HEK293 (cell line): ENCODE measurements at regions not wholly inside any gene's neighbourhood (a gene's known extent, or its start where the extent isn't known, plus 50 kb on each side); places are given as distances from the start of the nearest gene placed in this dataset.

ENCODE experiments used
- CTCF ChIA-PET: fragments of 350-600 bp; formaldehyde crosslinking; extraction: SDS; loops from one replicate; lab custom pipeline; 2021; ENCODE audit warnings: antibody characterized with exemption; lab: Yijun Ruan, JAX
- POLR2A ChIA-PET: fragments of 300-600 bp; formaldehyde crosslinking; extraction: SDS; loops from one replicate; lab custom pipeline; 2020; ENCODE audit warnings: antibody characterized with exemption, inconsistent platforms; lab: Yijun Ruan, JAX
- H3K27ac ChIP-seq: fragments of 200-500 bp; sonication (Bioruptor generic); 2 replicates; pipeline ENCODE4 v1.5.1; 2014; ENCODE audit warnings: low read depth, low read length, control low read depth, inconsistent platforms; ENCODE audit errors: extremely low read depth
- H3K36me3 ChIP-seq, 2 experiments: fragments of 200-500 bp in 1 of 2; sonication (Bioruptor generic) in 1 of 2; 1 replicate in 1 of 2; 2 replicates in 1 of 2; pipeline ENCODE4 v1.5.1; 2014 to 2017; ENCODE audit warnings: inconsistent platforms in 2 of 2, low read length in 2 of 2; ENCODE audit not compliant: control insufficient read depth in 2 of 2, insufficient read depth in 1 of 2
- H3K4me1 ChIP-seq: fragments of 200-500 bp; sonication (Bioruptor generic); 2 replicates; pipeline ENCODE4 v1.5.1; 2014; ENCODE audit warnings: mild to moderate bottlenecking, low read length, inconsistent platforms; ENCODE audit not compliant: control insufficient read depth, insufficient read depth
- H3K4me3 ChIP-seq: 2 replicates; pipeline ENCODE4 v1.5.1; 2011; ENCODE audit warnings: low read depth, mild to moderate bottlenecking, control low read depth, low read length, moderate library complexity
- H3K9me3 ChIP-seq: fragments of 200-500 bp; sonication (Bioruptor generic); 2 replicates; pipeline ENCODE4 v1.5.1; 2014; ENCODE audit warnings: low read depth, low read length, inconsistent platforms; ENCODE audit not compliant: control insufficient read depth, insufficient read depth
- EGR2 ChIP-seq: fragments of 450-650 bp; formaldehyde crosslinking; IDR thresholded peaks from 2 replicates; pipeline ENCODE4 v1.5.1; 2016; ENCODE audit warnings: low read depth, missing biosample characterization, missing genetic modification characterization
- GLIS1 ChIP-seq: fragments of 450-650 bp; formaldehyde crosslinking; IDR thresholded peaks from 2 replicates; pipeline ENCODE4 v1.5.1; 2016; ENCODE audit warnings: missing biosample characterization, missing genetic modification characterization
- SP3 ChIP-seq: fragments of 450-650 bp; formaldehyde crosslinking; IDR thresholded peaks from 2 replicates; pipeline ENCODE4 v1.5.1; 2016; ENCODE audit warnings: missing biosample characterization, missing genetic modification characterization
- TCF7L2 ChIP-seq: IDR thresholded peaks from 2 replicates; pipeline ENCODE4 v1.6.1; 2011; ENCODE audit warnings: low read depth, mild to moderate bottlenecking, inconsistent platforms, low read length, moderate library complexity, borderline replicate concordance
- ZBTB17 ChIP-seq: fragments of 450-650 bp; formaldehyde crosslinking; IDR thresholded peaks from 2 replicates; pipeline ENCODE4 v1.5.1; 2016; ENCODE audit warnings: missing biosample characterization, missing genetic modification characterization
- ZBTB26 ChIP-seq: fragments of 450-650 bp; formaldehyde crosslinking; optimal IDR thresholded peaks from 2 replicates; pipeline ENCODE3; 2016; ENCODE audit warnings: missing biosample characterization, mild to moderate bottlenecking, missing genetic modification characterization
- ZNF133 ChIP-seq: fragments of 450-650 bp; formaldehyde crosslinking; IDR thresholded peaks from 2 replicates; pipeline ENCODE4 v1.5.1; 2016; ENCODE audit warnings: missing biosample characterization, missing genetic modification characterization
- ZNF155 ChIP-seq: fragments of 450-650 bp; formaldehyde crosslinking; IDR thresholded peaks from 2 replicates; pipeline ENCODE4 v1.5.1; 2016; ENCODE audit warnings: missing biosample characterization, missing genetic modification characterization
- ZNF169 ChIP-seq: fragments of 450-650 bp; formaldehyde crosslinking; IDR thresholded peaks from 2 replicates; pipeline ENCODE4 v1.5.1; 2016; ENCODE audit warnings: missing biosample characterization, missing genetic modification characterization
- ZNF174 ChIP-seq: fragments of 450-650 bp; formaldehyde crosslinking; IDR thresholded peaks from 2 replicates; pipeline ENCODE4 v1.5.0; 2017; ENCODE audit warnings: missing biosample characterization, mild to moderate bottlenecking, missing genetic modification characterization
- ZNF274 ChIP-seq, 2 experiments: fragments of 200-500 bp in 1 of 2; fragments of 450-650 bp in 1 of 2; sonication (Bioruptor generic) in 1 of 2; formaldehyde crosslinking in 1 of 2; IDR thresholded peaks; 2 replicates each; pipeline versions ENCODE4 v1.5.1 to v1.6.1; 2014 to 2016; ENCODE audit warnings: borderline replicate concordance in 1 of 2, inconsistent platforms in 1 of 2, low read length in 1 of 2, missing biosample characterization in 1 of 2, missing genetic modification characterization in 1 of 2
- ZNF335 ChIP-seq: fragments of 450-650 bp; formaldehyde crosslinking; conservative IDR thresholded peaks from 2 replicates; pipeline ENCODE4 v1.5.1; 2016; ENCODE audit warnings: missing biosample characterization, missing genetic modification characterization
- ZNF391 ChIP-seq: fragments of 450-650 bp; formaldehyde crosslinking; IDR thresholded peaks from 2 replicates; pipeline ENCODE4 v1.5.1; 2016; ENCODE audit warnings: low read depth, missing biosample characterization, missing genetic modification characterization, borderline replicate concordance
- ZNF624 ChIP-seq: fragments of 450-650 bp; formaldehyde crosslinking; IDR thresholded peaks from 2 replicates; pipeline ENCODE4 v1.5.1; 2017; ENCODE audit warnings: missing biosample characterization, missing genetic modification characterization
- ZNF76 ChIP-seq: fragments of 450-650 bp; formaldehyde crosslinking; IDR thresholded peaks from 2 replicates; pipeline ENCODE4; 2016; ENCODE audit warnings: low read depth, missing biosample characterization, missing genetic modification characterization, borderline replicate concordance
- ZNF792 ChIP-seq: fragments of 450-650 bp; formaldehyde crosslinking; IDR thresholded peaks from 2 replicates; pipeline ENCODE4 v1.5.1; 2016; ENCODE audit warnings: missing biosample characterization, missing genetic modification characterization
- TF ChIP-seq, protein P1 (sequence below): fragments of 450-650 bp; formaldehyde crosslinking; IDR thresholded peaks from 2 replicates; pipeline ENCODE4 v1.5.1; 2017; ENCODE audit warnings: missing biosample characterization, missing genetic modification characterization
- TF ChIP-seq, protein P2 (sequence below): fragments of 450-650 bp; formaldehyde crosslinking; IDR thresholded peaks from 2 replicates; pipeline ENCODE4 v1.5.1; 2016; ENCODE audit warnings: missing biosample characterization, missing genetic modification characterization
- TF ChIP-seq, protein P3 (sequence below): fragments of 450-650 bp; formaldehyde crosslinking; IDR thresholded peaks from 2 replicates; pipeline ENCODE4 v1.5.1; 2017; ENCODE audit warnings: missing biosample characterization, missing genetic modification characterization
- TF ChIP-seq, protein P4 (sequence below): fragments of 450-650 bp; formaldehyde crosslinking; IDR thresholded peaks from 2 replicates; pipeline ENCODE4 v1.5.1; 2016; ENCODE audit warnings: missing biosample characterization, missing genetic modification characterization

DNA sequence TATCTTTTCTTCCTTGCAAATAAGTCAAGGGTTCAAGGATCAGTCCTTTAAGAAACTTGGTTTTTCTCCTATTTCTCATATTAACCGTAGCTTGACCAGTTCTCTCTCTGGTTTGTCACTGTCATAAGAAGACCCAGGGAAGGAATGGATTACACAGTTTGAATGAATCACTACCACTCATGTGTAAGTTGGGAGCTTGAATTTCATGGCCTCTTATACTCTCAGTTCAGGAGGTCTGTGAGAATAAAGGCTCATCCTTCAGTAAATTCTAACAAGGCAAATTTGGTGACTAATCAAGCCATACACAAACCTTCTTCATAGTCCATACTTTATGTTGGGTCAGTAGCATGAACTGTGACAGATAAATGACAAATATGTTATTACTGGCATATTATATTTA lies 323.1 kb upstream of the ACTBL2 start:
- no peaks in the 10 kb centered on the region for H3K4me1 ChIP-seq
- no peaks in the 10 kb centered on the region for H3K9me3 ChIP-seq
- no peak for TF ChIP-seq GLIS1 (tag by site-specific recombination)
- TF ChIP-seq, all 188 proteins: peak for 0
- Histone ChIP-seq H3K4me3 (no peak overlapping the region), H3K27ac (no peak overlapping the region), H3K36me3 (no peaks in the 10 kb centered on the region)
- CTCF ChIA-PET: interaction anchor here (0.6 kb wide), 1 partner anchor 12 kb away, joined by 3 read pairs; no protein-coding TSS in a partner anchor
- POLR2A ChIA-PET: no interaction called here

GRCh38 chr5:57805170-57805569 lies 322.6 kb upstream of the ACTBL2 start:
- no peaks in the 10 kb centered on the region for H3K9me3 ChIP-seq
- TF ChIP-seq ZNF624 (tag by site-specific recombination) (no peak), ZBTB17 (tag by site-specific recombination) (no peak), SP3 (no peak), ZNF792 (tag by site-specific recombination) (no peak), ZBTB26 (no peak), ZNF169 (tag by site-specific recombination) (no peak), ZNF133 (tag by site-specific recombination) (no peak), ZNF274 (IDR thresholded peaks at IDR 0.05; ENCODE audit: low read length) (no peak), ZNF274 (tag by site-specific recombination; IDR thresholded peaks at IDR 0.05; ENCODE audit: borderline replicate concordance) (no peak)
- TF ChIP-seq, protein P1, sequence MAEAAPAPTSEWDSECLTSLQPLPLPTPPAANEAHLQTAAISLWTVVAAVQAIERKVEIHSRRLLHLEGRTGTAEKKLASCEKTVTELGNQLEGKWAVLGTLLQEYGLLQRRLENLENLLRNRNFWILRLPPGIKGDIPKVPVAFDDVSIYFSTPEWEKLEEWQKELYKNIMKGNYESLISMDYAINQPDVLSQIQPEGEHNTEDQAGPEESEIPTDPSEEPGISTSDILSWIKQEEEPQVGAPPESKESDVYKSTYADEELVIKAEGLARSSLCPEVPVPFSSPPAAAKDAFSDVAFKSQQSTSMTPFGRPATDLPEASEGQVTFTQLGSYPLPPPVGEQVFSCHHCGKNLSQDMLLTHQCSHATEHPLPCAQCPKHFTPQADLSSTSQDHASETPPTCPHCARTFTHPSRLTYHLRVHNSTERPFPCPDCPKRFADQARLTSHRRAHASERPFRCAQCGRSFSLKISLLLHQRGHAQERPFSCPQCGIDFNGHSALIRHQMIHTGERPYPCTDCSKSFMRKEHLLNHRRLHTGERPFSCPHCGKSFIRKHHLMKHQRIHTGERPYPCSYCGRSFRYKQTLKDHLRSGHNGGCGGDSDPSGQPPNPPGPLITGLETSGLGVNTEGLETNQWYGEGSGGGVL (tag by site-specific recombination): no peak
- TF ChIP-seq, protein P2, sequence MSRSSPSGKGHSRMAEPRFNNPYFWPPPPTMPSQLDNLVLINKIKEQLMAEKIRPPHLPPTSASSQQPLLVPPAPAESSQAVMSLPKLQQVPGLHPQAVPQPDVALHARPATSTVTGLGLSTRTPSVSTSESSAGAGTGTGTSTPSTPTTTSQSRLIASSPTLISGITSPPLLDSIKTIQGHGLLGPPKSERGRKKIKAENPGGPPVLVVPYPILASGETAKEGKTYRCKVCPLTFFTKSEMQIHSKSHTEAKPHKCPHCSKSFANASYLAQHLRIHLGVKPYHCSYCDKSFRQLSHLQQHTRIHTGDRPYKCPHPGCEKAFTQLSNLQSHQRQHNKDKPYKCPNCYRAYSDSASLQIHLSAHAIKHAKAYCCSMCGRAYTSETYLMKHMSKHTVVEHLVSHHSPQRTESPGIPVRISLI: no peak
- TF ChIP-seq, all 188 proteins: peak for 0
- Histone ChIP-seq H3K36me3 (no peaks in the 10 kb centered on the region), H3K27ac (no peak overlapping the region), H3K4me1 (no peaks in the 10 kb centered on the region), H3K4me3 (no peak overlapping the region)
- ChIA-PET CTCF (interaction anchor here (0.6 kb wide), 1 partner anchor 13 kb away, joined by 3 read pairs; no protein-coding TSS in a partner anchor), POLR2A (no interaction called here)

- H3K9me3 ChIP-seq: no peaks in the 10 kb centered on the region
- no peak overlapping the region for H3K4me3 ChIP-seq
- ChIA-PET CTCF (interaction anchor here (1.0 kb wide), 1 partner anchor 1046 kb away, joined by 4 read pairs; no protein-coding TSS in a partner anchor), POLR2A (no interaction called here)
- no peaks in the 10 kb centered on the region for H3K36me3 ChIP-seq
- TF ChIP-seq ZNF76 (tag by site-specific recombination): no peak
- TF ChIP-seq ZNF174 (tag by site-specific recombination): no peak
- no peak for TF ChIP-seq ZNF335 (tag by site-specific recombination)
- TF ChIP-seq, protein P3, sequence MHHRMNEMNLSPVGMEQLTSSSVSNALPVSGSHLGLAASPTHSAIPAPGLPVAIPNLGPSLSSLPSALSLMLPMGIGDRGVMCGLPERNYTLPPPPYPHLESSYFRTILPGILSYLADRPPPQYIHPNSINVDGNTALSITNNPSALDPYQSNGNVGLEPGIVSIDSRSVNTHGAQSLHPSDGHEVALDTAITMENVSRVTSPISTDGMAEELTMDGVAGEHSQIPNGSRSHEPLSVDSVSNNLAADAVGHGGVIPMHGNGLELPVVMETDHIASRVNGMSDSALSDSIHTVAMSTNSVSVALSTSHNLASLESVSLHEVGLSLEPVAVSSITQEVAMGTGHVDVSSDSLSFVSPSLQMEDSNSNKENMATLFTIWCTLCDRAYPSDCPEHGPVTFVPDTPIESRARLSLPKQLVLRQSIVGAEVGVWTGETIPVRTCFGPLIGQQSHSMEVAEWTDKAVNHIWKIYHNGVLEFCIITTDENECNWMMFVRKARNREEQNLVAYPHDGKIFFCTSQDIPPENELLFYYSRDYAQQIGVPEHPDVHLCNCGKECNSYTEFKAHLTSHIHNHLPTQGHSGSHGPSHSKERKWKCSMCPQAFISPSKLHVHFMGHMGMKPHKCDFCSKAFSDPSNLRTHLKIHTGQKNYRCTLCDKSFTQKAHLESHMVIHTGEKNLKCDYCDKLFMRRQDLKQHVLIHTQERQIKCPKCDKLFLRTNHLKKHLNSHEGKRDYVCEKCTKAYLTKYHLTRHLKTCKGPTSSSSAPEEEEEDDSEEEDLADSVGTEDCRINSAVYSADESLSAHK: no peak
- TF ChIP-seq EGR2: no peak
- TF ChIP-seq ZNF155: no peak
- TF ChIP-seq TCF7L2: no peak
- TF ChIP-seq, protein P4, sequence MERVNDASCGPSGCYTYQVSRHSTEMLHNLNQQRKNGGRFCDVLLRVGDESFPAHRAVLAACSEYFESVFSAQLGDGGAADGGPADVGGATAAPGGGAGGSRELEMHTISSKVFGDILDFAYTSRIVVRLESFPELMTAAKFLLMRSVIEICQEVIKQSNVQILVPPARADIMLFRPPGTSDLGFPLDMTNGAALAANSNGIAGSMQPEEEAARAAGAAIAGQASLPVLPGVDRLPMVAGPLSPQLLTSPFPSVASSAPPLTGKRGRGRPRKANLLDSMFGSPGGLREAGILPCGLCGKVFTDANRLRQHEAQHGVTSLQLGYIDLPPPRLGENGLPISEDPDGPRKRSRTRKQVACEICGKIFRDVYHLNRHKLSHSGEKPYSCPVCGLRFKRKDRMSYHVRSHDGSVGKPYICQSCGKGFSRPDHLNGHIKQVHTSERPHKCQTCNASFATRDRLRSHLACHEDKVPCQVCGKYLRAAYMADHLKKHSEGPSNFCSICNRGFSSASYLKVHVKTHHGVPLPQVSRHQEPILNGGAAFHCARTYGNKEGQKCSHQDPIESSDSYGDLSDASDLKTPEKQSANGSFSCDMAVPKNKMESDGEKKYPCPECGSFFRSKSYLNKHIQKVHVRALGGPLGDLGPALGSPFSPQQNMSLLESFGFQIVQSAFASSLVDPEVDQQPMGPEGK (tag by site-specific recombination): no peak
- no peak for TF ChIP-seq ZNF391 (tag by site-specific recombination)
- H3K27ac ChIP-seq: no peak overlapping the region
- no peaks in the 10 kb centered on the region for H3K4me1 ChIP-seq
These were observed 321.9 kb upstream of the ACTBL2 start for GRCh38 chr5:57804505-57804904.
